Activated B cell treated with CpG ODN at 0.5 μM for 24 hours (primary cell): ENCODE measurements at regions not wholly inside any gene's neighbourhood (a gene's known extent, or its start where the extent isn't known, plus 50 kb on each side); places are given as distances from the start of the nearest gene placed in this dataset.

Experiments
- ATAC-seq: fragments of 200-7000 bp; cut with Tn5 transposase; one replicate; pipeline ENCODE4 v1.10.0; 2021; ENCODE audit warnings: low read depth, mild to moderate bottlenecking, moderate library complexity
- CTCF ChIA-PET: fragments of 350-600 bp; sonication (Branson Sonifier 250); formaldehyde crosslinking; loops from one replicate; lab custom pipeline; 2021; ENCODE audit warnings: antibody characterized with exemption; lab: Charles Lee
- POLR2A ChIA-PET: fragments of 350-600 bp; sonication (Branson Sonifier 250); formaldehyde crosslinking; loops from one replicate; lab custom pipeline; 2021; ENCODE audit warnings: antibody characterized with exemption; lab: Charles Lee
- DNase-seq: peaks from one replicate; pipeline ENCODE4 v3.0.0; 2022
- H3K27ac Mint-ChIP-seq: one replicate; pipeline ENCODE4 v1.8.0; 2020; ENCODE audit warnings: mixed read lengths
- H3K27me3 Mint-ChIP-seq: one replicate; pipeline ENCODE4 v1.8.0; 2021; ENCODE audit warnings: mixed read lengths
- H3K36me3 Mint-ChIP-seq: one replicate; pipeline ENCODE4 v1.8.0; 2021; ENCODE audit warnings: low read depth, mixed read lengths
- H3K4me1 Mint-ChIP-seq: one replicate; pipeline ENCODE4 v1.8.0; 2021; ENCODE audit warnings: mixed read lengths
- H3K4me3 Mint-ChIP-seq: one replicate; pipeline ENCODE4 v1.8.0; 2020; ENCODE audit warnings: mild to moderate bottlenecking, mixed read lengths
- H3K9me3 Mint-ChIP-seq: one replicate; pipeline ENCODE4 v1.8.0; 2020; ENCODE audit warnings: mixed read lengths
- CTCF ChIP-seq: fragments of 200-600 bp; IDR thresholded peaks from one replicate; pipeline ENCODE4 v1.8.0; 2022; ENCODE audit warnings: antibody characterized with exemption, mild to moderate bottlenecking
- intact Hi-C: fragments of 100-400 bp; cut with micrococcal nuclease; formaldehyde crosslinking; loops from one replicate; pipeline ENCODE4 v1.15.1; 2024

GRCh38 chr2:150274108-150274507 is 213.4 kb downstream of the RND3 start:
- Mint-ChIP-seq H3K36me3 (no peaks in the 10 kb centered on the region), H3K4me1 (no peaks in the 10 kb centered on the region), H3K27me3 (no peaks in the 10 kb centered on the region), H3K4me3 (no peak overlapping the region), H3K9me3 (peaks cover 18% of the 10 kb centered on the region), H3K27ac (no peak overlapping the region)
- TF ChIP-seq CTCF = no peak
- DNase-seq = no peak
- CTCF ChIA-PET = no interaction called here
- POLR2A ChIA-PET = no interaction called here
- intact Hi-C loops = no loop called here
- ATAC-seq = no peak

- Mint-ChIP-seq H3K4me1 (no peaks in the 10 kb centered on the region), H3K36me3 (no peaks in the 10 kb centered on the region), H3K27me3 (no peaks in the 10 kb centered on the region), H3K9me3 (peaks cover 14% of the 10 kb centered on the region), H3K27ac (no peak overlapping the region), H3K4me3 (no peak overlapping the region)
- CTCF ChIA-PET = no interaction called here
- POLR2A ChIA-PET = no interaction called here
- intact Hi-C loops = no loop called here
- ATAC-seq = no peak
- DNase-seq = no peak
- no peak for TF ChIP-seq CTCF
These were observed 215.3 kb downstream of the RND3 start for GRCh38 chr2:150271952-150272802.

- intact Hi-C loops = no loop called here
- H3K4me1 Mint-ChIP-seq = no peaks in the 10 kb centered on the region
- no peak for TF ChIP-seq CTCF
- ChIA-PET CTCF (no interaction called here), POLR2A (no interaction called here)
- no peak for DNase-seq
- no peak overlapping the region for H3K27ac Mint-ChIP-seq
- H3K27me3 Mint-ChIP-seq = no peaks in the 10 kb centered on the region
- H3K4me3 Mint-ChIP-seq = no peak overlapping the region
- ATAC-seq = no peak
- H3K9me3 Mint-ChIP-seq = peaks cover 5% of the 10 kb centered on the region
- H3K36me3 Mint-ChIP-seq = no peaks in the 10 kb centered on the region
These were observed 219.6 kb downstream of the RND3 start for GRCh38 chr2:150267651-150268415.

GRCh38 chr2:150266931-150267330 is 220.5 kb downstream of the RND3 start:
- H3K27me3 Mint-ChIP-seq = no peaks in the 10 kb centered on the region
- no peak for TF ChIP-seq CTCF
- no peaks in the 10 kb centered on the region for H3K36me3 Mint-ChIP-seq
- no peaks in the 10 kb centered on the region for H3K4me1 Mint-ChIP-seq
- intact Hi-C loops = no loop called here
- H3K9me3 Mint-ChIP-seq = peaks cover 5% of the 10 kb centered on the region
- H3K27ac Mint-ChIP-seq = no peak overlapping the region
- CTCF ChIA-PET = no interaction called here
- DNase-seq (no peak), ATAC-seq (no peak)
- H3K4me3 Mint-ChIP-seq = no peak overlapping the region
- POLR2A ChIA-PET = no interaction called here

- DNase-seq = no peak
- no peak for TF ChIP-seq CTCF
- ATAC-seq = no peak
- Mint-ChIP-seq H3K4me3 (no peak overlapping the region), H3K9me3 (peaks cover 5% of the 10 kb centered on the region), H3K4me1 (no peaks in the 10 kb centered on the region), H3K36me3 (no peaks in the 10 kb centered on the region), H3K27me3 (no peaks in the 10 kb centered on the region), H3K27ac (no peak overlapping the region)
- ChIA-PET CTCF (no interaction called here), POLR2A (no interaction called here)
- intact Hi-C loops = no loop called here
These were observed 223.0 kb downstream of the RND3 start for GRCh38 chr2:150264442-150264841.
